ENCODE measurements at regions not wholly inside any gene's neighbourhood (a gene's known extent, or its start where the extent isn't known, plus 50 kb on each side); places are given as distances from the start of the nearest gene placed in this dataset.

DNA sequence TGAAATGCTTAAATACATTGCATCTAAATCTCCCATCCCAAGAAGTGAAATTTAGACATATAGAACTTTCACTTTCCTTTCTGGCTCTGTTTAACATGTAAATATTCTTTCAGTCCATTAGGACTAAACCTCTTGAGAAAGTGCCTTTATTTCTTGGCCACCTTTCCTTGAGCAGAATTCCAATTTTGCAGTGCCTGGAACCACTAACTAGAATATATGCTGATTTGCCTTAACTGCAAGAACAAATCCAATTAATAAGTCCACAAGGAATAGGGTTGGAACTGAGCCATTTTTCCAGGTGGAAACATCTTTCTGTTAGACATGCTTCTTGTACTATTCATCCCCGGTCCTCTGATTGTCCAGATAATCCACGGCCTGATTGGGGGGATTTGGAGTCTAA is 478.0 kb downstream of the ENC1 start:
- no peak overlapping the region for H3K4me3 ChIP-seq (ENCODE audit: low read depth, low read length)
- H3K27ac ChIP-seq (ENCODE audit: low read depth): no peak overlapping the region
- WGBS: 65% methylated on average over 2 of the region's 2 CpGs
- H3K4me1 ChIP-seq (ENCODE audit: insufficient read depth): no peaks in the 10 kb centered on the region
- no peak for DNase-seq (ENCODE audit: extremely low spot score)
- H3K36me3 ChIP-seq (ENCODE audit: insufficient read depth): no peaks in the 10 kb centered on the region

DNA sequence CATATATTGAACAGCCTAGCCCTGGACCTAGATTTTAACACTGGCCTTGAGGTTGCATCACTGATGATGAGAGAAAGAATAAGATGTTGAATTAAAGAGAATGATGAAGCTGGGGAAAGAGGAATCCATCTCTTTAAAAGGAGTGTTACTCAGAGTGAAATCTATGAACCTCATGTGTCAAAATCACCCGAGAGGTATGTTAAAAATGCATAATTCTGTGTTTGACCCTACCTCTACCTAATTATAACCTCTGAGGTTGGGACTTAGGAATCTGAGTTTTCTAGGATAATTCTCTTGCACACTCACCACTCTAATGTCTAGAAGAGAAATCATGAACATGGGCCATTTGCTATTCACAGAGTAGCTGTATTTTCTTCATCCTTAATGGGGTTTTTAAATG is 479.4 kb downstream of the ENC1 start:
- no peak overlapping the region for H3K4me3 ChIP-seq (ENCODE audit: low read depth, low read length)
- no peak overlapping the region for H3K27ac ChIP-seq (ENCODE audit: low read depth)
- H3K36me3 ChIP-seq (ENCODE audit: insufficient read depth): no peaks in the 10 kb centered on the region
- no peaks in the 10 kb centered on the region for H3K4me1 ChIP-seq (ENCODE audit: insufficient read depth)
- no peak for DNase-seq (ENCODE audit: extremely low spot score)
- 97% methylated on average over 1 of the region's 1 CpG for WGBS

DNA sequence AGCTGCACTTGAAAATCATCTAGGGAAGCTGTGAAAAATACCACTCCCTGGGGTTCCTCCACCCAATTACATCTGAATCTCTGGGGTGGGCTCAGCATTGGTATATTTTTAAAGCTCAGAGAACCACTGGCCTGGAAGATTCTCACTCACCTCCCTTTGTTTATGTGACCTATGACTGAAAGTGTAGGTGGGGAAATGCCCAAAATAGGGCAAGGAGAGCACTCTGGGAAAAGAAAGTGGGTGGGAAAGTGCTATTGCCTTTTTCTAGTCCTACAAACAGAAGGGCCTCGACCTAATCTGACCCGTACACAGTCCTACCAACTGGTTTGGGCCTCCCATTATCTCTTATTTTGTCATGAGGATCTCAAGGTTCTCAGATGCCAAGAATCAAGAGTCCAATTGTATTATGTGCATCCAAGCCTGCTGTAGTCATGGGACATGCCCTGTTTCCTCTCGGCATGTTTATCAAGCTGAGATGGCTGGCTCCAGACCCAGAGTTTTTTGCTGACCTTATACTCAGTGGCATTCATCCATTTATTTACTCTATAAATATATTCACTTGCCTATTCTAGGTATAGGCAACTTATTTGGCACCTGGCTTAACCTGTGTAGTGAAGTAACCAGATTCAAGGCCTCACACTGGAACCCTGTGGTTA is 483.7 kb downstream of the ENC1 start:
- Histone ChIP-seq H3K36me3 (ENCODE audit: insufficient read depth) (no peaks in the 10 kb centered on the region), H3K4me3 (ENCODE audit: low read depth, low read length) (no peak overlapping the region), H3K4me1 (ENCODE audit: insufficient read depth) (no peaks in the 10 kb centered on the region), H3K27ac (ENCODE audit: low read depth) (no peak overlapping the region)
- WGBS: 91% methylated on average over 3 of the region's 3 CpGs
- no peak for DNase-seq (ENCODE audit: extremely low spot score)

DNA sequence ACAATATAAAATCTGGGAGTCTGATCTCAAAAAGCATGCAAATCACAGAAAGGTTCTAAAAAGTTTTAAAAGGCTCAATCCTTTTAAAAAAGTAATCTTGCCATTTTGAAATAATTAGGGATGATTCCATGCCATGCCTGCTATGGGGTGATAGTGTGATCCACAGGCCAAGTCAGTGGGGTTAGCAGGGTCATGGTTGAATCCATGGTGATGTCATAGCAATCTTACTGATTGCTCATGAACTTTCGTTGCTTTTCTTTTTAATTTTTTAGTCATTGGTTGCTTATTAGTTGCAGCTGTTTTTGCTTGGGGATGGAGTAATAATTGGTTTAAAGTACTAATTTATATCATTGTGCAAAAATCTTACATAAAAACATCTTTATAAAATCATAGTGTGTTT is 485.0 kb downstream of the ENC1 start:
- DNase-seq (ENCODE audit: extremely low spot score): no peak
- Histone ChIP-seq H3K4me1 (ENCODE audit: insufficient read depth) (no peaks in the 10 kb centered on the region), H3K4me3 (ENCODE audit: low read depth, low read length) (no peak overlapping the region), H3K36me3 (ENCODE audit: insufficient read depth) (no peaks in the 10 kb centered on the region), H3K27ac (ENCODE audit: low read depth) (no peak overlapping the region)
- 75% methylated on average over 1 of the region's 1 CpG for WGBS

DNA sequence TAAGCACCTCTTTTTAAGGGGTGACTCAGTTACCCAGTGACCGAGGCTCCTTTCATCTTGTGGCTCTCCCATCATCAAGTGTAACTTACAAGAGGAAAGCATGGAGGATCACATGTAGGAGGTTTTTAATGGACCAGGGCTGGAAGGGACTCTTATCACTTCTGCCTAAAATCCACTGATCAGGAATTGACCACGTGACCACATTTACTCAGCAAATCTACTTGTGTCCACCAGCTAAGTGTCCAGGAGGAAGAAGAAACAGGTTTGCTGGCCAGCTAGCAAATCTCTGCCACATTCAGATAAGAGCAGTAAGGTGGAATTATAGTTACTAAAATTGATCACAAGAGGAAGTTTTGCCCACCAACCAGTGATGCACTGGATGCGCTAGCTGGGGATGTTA is 486.0 kb downstream of the ENC1 start:
- Histone ChIP-seq H3K4me3 (ENCODE audit: low read depth, low read length) (no peak overlapping the region), H3K27ac (ENCODE audit: low read depth) (no peak overlapping the region), H3K4me1 (ENCODE audit: insufficient read depth) (no peaks in the 10 kb centered on the region), H3K36me3 (ENCODE audit: insufficient read depth) (no peaks in the 10 kb centered on the region)
- 82% methylated on average over 3 of the region's 3 CpGs for WGBS
- DNase-seq (ENCODE audit: extremely low spot score): no peak

DNA sequence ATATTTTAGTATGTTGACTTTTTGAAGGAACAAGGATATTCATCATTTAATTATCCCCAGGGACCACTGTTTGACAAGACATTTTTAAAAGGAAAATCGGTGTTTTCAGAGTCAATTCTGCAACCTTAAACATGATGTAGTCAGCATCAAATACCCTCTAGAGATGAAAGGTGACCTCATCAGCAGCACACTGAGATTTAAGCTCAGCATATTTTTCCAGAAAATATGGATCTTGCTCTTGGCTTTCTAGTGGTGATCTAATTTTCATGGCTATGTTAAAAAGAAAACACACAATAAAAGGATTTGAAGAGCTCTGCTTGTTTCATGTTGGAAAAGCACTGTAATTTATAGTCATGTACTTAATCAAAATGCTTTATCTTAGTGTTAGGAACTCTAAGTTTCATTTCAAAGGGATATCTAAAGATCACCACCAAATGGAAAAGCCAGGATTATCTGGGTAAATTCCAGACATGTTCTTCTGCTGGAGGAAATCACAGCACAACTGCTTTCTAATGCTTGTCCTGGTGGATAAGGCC is 487.2 kb downstream of the ENC1 start:
- 41% methylated on average over 1 of the region's 1 CpG for WGBS
- H3K4me1 ChIP-seq (ENCODE audit: insufficient read depth): no peaks in the 10 kb centered on the region
- H3K36me3 ChIP-seq (ENCODE audit: insufficient read depth): no peaks in the 10 kb centered on the region
- no peak for DNase-seq (ENCODE audit: extremely low spot score)
- no peak overlapping the region for H3K4me3 ChIP-seq (ENCODE audit: low read depth, low read length)
- no peak overlapping the region for H3K27ac ChIP-seq (ENCODE audit: low read depth)

DNA sequence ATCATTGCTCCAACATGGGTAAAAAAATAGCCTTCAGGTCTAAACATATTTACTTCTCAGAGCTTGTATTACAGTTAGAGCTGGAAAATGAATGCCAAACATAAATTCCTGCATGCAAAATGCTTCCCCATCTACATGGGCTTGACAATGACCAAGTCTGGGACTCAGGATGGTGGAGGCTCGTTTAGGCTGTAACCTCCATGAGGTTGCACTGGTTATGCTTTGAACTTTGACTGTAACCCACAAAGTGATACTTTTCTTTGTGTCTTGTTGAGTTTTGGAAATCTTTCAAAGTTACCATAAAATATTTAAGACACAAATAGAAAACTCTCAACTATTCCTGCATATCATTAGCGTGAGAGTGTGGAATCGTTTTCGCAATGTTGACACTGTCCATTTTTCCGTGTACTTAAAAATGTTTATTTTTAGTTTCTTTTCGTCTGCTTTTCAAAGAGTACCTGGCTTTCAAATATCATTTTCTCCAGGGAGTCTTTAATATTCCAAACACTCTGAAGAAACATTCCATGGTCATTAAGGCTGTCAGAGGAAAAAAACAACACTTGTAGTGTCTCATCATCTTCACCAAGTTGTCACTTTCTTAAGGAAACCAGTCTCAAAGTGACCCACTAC is 487.8 kb downstream of the ENC1 start:
- no peak for DNase-seq (ENCODE audit: extremely low spot score)
- 68% methylated on average over 6 of the region's 6 CpGs for WGBS
- Histone ChIP-seq H3K27ac (ENCODE audit: low read depth) (no peak overlapping the region), H3K4me3 (ENCODE audit: low read depth, low read length) (no peak overlapping the region), H3K4me1 (ENCODE audit: insufficient read depth) (no peaks in the 10 kb centered on the region), H3K36me3 (ENCODE audit: insufficient read depth) (no peaks in the 10 kb centered on the region)

DNA sequence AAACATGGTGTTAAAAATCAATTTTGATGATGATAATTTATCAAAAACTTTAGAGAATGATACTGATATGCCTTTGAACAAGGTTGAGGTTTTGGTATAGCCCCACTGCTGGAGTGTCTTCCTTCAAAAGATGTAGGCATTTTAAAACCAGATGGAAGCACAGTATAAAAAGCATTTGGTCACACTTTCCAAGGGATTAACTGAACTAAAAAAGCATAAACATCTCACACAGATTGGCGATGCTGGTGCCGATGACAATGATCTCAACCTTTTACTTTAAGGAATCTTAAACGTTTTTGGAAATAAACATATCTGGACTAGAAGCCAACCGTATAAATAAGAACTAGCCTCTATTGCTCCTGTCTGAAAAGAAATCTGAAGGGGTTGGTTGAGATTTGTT is 488.4 kb downstream of the ENC1 start:
- no peaks in the 10 kb centered on the region for H3K4me1 ChIP-seq (ENCODE audit: insufficient read depth)
- whole genome bisulfite sequencing: 26% methylated on average over 4 of the region's 4 CpGs
- DNase-seq (ENCODE audit: extremely low spot score): no peak
- H3K36me3 ChIP-seq (ENCODE audit: insufficient read depth): no peaks in the 10 kb centered on the region
- H3K4me3 ChIP-seq (ENCODE audit: low read depth, low read length): no peak overlapping the region
- no peak overlapping the region for H3K27ac ChIP-seq (ENCODE audit: low read depth)

DNA sequence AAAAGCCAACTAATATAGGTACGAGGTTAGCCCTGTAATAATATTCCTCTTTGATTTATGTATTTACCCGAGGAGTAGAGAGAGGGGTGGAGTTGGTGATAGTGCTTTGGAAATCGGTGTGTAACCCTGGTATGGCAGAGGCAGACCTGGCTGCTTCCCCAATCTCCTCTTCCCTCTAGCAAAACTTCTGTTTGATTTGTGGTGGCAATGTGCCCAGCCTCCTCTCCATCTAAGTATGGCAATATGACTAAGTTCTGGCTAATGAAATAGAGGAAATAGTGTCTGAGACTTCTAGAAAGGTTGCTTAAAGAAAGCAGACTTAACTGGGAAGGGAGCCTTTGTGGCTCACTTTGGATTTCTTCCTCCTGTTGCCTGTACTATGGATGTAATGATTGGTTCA is 491.1 kb downstream of the ENC1 start:
- no peak overlapping the region for H3K27ac ChIP-seq (ENCODE audit: low read depth)
- no peak overlapping the region for H3K4me3 ChIP-seq (ENCODE audit: low read depth, low read length)
- 44% methylated on average over 3 of the region's 3 CpGs for WGBS
- no peak for DNase-seq (ENCODE audit: extremely low spot score)
- no peaks in the 10 kb centered on the region for H3K4me1 ChIP-seq (ENCODE audit: insufficient read depth)
- no peaks in the 10 kb centered on the region for H3K36me3 ChIP-seq (ENCODE audit: insufficient read depth)

DNA sequence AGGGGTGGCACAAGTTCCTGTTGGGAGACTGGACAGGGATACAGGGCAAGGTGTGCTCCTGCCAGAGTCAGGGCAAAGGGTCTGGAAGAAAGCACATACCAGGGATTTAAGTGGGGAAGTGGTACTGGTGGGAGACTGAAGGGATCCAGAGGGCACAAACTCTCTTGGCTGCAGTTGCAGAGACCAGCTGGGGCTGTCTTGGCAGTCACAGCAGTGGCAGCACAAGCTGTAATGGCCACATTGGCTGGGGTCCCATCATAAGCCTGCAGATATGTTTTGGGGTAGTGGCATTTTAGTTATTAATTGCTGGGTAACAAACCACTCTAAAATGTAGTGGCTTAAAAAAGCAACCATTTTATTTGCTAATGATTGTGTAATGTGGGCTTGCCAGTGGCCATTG is 492.2 kb downstream of the ENC1 start:
- H3K36me3 ChIP-seq (ENCODE audit: insufficient read depth): no peaks in the 10 kb centered on the region
- no peak overlapping the region for H3K4me3 ChIP-seq (ENCODE audit: low read depth, low read length)
- H3K4me1 ChIP-seq (ENCODE audit: insufficient read depth): no peaks in the 10 kb centered on the region
- no peak overlapping the region for H3K27ac ChIP-seq (ENCODE audit: low read depth)
- no peak for DNase-seq (ENCODE audit: extremely low spot score)

DNA sequence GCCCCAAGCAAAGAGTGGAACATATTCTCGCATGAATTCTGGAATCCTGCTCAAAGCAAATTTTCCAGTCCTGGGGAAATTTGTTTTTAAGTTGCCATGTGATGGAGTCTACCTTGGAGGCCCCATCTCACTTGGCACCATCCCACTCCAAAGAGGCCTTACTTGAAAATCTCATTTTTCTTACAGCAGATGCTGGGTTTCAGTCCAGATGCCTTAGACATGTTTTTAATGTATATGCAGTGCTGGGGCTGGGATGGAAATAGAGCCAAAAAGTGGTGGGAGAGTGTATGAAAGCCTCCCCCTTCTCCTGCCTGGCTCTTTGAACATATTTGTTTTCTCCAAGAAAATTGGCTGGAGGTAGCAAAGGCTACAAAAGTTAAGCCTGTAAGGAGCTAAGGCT is 493.7 kb downstream of the ENC1 start:
- 98% methylated on average over 1 of the region's 1 CpG for WGBS
- Histone ChIP-seq H3K4me1 (ENCODE audit: insufficient read depth) (no peaks in the 10 kb centered on the region), H3K36me3 (ENCODE audit: insufficient read depth) (no peaks in the 10 kb centered on the region), H3K27ac (ENCODE audit: low read depth) (no peak overlapping the region), H3K4me3 (ENCODE audit: low read depth, low read length) (no peak overlapping the region)
- no peak for DNase-seq (ENCODE audit: extremely low spot score)

DNA sequence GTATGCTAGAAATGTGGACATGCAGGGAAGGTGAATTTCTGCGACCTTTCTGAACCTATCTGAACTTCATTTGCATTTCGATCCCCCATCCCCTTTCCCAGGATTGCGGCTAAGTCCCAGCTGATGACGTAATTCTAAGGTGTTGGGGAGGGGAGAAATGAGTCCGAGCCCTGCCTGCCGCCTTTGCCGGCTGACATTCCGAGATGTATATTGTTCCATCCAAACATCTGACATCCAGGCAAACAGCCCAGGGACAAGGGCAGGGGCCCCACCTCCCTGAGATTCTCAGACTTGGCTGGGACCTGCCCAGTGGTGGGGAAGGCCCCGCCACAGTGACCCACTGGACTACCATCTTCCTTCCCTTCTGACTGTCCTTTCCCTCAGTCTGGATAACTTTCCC is 494.6 kb downstream of the ENC1 start:
- 87% methylated on average over 9 of the region's 9 CpGs for WGBS
- Histone ChIP-seq H3K36me3 (ENCODE audit: insufficient read depth) (no peaks in the 10 kb centered on the region), H3K4me3 (ENCODE audit: low read depth, low read length) (no peak overlapping the region), H3K27ac (ENCODE audit: low read depth) (no peak overlapping the region), H3K4me1 (ENCODE audit: insufficient read depth) (no peaks in the 10 kb centered on the region)
- no peak for DNase-seq (ENCODE audit: extremely low spot score)

DNA sequence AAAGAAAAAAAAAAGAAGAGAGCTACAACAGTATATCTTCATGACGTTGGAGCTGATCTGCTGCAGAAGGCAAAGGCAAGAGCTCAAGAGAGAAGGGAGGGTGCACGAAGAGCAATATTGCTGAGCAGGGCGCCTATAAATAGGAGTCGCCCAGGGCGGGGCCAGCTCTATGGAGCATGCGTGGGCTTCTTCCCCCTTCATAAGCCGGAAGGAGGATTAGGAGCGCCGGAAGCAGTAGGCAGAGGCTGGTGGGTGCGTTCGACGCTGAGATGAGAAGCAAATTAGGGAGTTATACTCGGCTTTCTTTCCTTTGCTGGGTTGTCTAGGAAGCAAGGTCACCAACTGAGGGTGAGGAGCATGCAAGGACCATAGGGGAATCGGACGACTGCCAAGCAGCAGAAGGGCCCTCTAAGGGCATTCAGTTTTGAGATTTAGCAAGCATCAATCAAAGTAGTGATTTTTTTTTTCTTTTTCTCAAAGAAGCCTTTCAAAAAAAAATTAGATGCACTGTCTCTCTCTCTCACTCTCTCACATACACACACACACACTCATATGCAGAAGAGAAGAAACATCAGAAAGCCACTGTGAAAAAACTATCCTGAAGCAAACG is 496.7 kb downstream of the ENC1 start:
- Histone ChIP-seq H3K4me1 (ENCODE audit: insufficient read depth) (no peaks in the 10 kb centered on the region), H3K27ac (ENCODE audit: low read depth) (no peak overlapping the region), H3K36me3 (ENCODE audit: insufficient read depth) (no peaks in the 10 kb centered on the region), H3K4me3 (ENCODE audit: low read depth, low read length) (no peak overlapping the region)
- WGBS: 75% methylated on average over 16 of the region's 16 CpGs
- DNase-seq (ENCODE audit: extremely low spot score): no peak

DNA sequence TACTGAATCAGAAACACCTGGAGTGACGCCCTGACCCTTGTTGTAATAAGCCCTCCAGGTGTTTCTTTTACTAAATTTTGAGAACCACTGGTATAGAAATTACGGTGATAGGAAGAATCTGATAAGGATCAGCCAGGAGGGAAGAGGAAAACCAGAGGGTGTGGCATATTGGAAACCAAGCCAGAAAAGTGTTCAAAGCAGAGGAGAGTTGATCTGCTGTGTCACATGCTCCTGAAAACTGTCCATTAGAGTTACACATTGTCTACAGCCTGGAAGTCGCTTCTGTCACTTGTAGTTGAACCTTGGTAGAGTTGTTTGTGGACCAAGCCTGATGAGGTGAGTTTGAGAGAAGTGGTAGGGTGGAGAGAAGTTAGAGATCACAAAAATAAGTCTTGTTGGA is 497.4 kb downstream of the ENC1 start:
- Histone ChIP-seq H3K4me3 (ENCODE audit: low read depth, low read length) (no peak overlapping the region), H3K27ac (ENCODE audit: low read depth) (no peak overlapping the region), H3K36me3 (ENCODE audit: insufficient read depth) (no peaks in the 10 kb centered on the region), H3K4me1 (ENCODE audit: insufficient read depth) (no peaks in the 10 kb centered on the region)
- 79% methylated on average over 3 of the region's 3 CpGs for WGBS
- no peak for DNase-seq (ENCODE audit: extremely low spot score)
